HEK293 (cell line): ENCODE measurements at regions not wholly inside any gene's neighbourhood (a gene's known extent, or its start where the extent isn't known, plus 50 kb on each side); places are given as distances from the start of the nearest gene placed in this dataset.

Source experiments
- CTCF ChIP-seq: fragments of 450-650 bp; formaldehyde crosslinking; IDR thresholded peaks from 2 replicates; pipeline ENCODE4 v1.5.1; 2016; ENCODE audit warnings: missing biosample characterization, missing genetic modification characterization
- ZNF704 ChIP-seq: fragments of 450-650 bp; formaldehyde crosslinking; IDR thresholded peaks from 2 replicates; pipeline ENCODE4 v1.5.1; 2016; ENCODE audit warnings: missing biosample characterization, missing genetic modification characterization

GRCh38 chr5:102107865-102108264 is 188.2 kb downstream of the SLCO4C1 start:
- TF ChIP-seq ZNF704 (tag by site-specific recombination) (no peak), CTCF (tag by site-specific recombination) (no peak)
